ENCODE measurements at regions not wholly inside any gene's neighbourhood (a gene's known extent, or its start where the extent isn't known, plus 50 kb on each side); places are given as distances from the start of the nearest gene placed in this dataset.

- DNase-seq (ENCODE audit: low read depth): no peak
Measured at GRCh38 chr16:89043636-89044417, 49.8 kb upstream of the ACSF3 start.
